ENCODE measurements at regions not wholly inside any gene's neighbourhood (a gene's known extent, or its start where the extent isn't known, plus 50 kb on each side); places are given as distances from the start of the nearest gene placed in this dataset.

DNA sequence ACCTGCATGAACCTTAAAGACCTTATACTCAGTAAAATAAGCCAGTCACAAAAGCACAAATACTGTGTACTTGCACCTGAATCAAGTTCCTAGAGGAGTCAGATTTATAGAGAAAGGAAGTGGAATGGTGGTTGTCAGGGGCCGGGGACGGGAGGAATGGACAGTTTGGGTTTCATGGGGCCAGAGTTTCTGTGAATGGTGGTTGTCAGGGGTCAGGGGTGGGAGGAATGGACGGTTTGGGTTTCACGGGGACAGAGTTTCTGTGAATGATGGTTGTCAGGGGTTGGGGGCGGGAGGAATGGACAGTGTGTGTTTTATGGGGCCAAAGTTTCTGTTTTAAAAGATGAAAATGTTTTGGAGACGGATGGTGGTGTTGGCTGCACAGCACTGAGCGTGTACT is 260.0 kb upstream of the MKI67 start:
- ATAC-seq (no peak), DNase-seq (no peak)
- Mint-ChIP-seq H3K4me3 (no peak overlapping the region), H3K36me3 (ENCODE audit: low read depth) (no peaks in the 10 kb centered on the region), H3K27ac (no peak overlapping the region), H3K27me3 (peaks cover 14% of the 10 kb centered on the region), H3K4me1 (no peaks in the 10 kb centered on the region)
- no peaks in the 10 kb centered on the region for H3K9me3 ChIP-seq (ENCODE audit: control insufficient read depth, low read length, poor library complexity, severe bottlenecking)

DNA sequence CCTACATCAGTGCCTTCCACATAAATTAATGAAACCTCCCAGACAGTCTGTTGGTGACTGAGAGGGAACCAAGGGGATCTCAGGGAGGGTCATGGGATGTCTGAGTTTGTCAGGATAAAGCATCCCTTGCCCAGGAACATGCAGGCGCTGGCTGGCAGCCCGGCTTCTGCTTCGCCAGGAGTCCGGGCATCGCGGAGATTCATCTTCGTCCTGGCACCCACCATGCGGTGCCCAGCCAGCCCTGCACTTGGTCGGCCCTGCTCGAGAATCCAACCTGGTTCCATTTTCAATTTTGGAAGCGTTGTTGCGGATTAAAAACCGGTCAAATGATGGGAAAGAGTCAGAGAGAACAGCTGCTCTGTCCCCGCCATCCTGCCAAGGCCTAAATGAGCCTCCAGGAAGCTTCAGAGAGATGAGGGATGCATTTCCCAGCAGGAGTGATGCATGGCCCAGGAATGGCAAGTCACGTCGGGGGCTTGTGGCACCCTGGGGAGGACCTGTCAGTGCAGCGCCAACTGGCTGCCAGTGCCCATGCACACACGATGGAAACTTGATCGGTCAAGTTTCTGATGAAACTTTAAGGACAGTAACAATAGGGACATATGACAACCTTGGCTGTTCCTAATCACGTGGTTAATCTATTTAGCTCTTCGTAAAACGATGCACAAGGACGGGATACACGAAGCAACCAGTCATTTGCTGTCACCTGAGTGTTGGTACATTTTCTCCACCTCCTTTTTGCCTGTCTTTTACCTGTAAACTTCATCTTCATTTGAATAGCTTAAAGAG is 260.8 kb upstream of the MKI67 start:
- Mint-ChIP-seq H3K4me1 (no peaks in the 10 kb centered on the region), H3K4me3 (no peak overlapping the region), H3K27me3 (peaks cover 15% of the 10 kb centered on the region), H3K27ac (no peak overlapping the region), H3K36me3 (ENCODE audit: low read depth) (no peaks in the 10 kb centered on the region)
- no peaks in the 10 kb centered on the region for H3K9me3 ChIP-seq (ENCODE audit: control insufficient read depth, low read length, poor library complexity, severe bottlenecking)
- ATAC-seq: no peak
- no peak for DNase-seq

DNA sequence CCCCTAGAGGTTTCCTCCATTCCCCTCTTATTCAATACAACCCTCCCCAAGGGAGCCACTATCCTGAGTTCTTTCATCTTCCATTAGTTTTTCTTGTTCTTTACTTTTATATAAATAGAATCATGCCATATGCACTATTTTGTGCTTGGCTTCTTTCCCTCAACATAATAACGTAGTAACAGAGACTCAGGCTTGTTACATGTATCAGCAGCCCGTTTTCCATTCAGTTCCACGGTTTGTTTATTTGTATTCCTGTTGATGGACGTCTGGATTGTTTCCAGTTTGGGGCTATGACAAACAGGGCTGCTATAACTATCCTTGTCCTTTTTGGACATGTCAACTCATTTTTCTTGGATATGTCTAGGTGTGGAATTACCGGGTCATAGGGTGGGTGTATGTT is 264.4 kb upstream of the MKI67 start:
- peaks cover 15% of the 10 kb centered on the region for H3K27me3 Mint-ChIP-seq
- H3K4me1 Mint-ChIP-seq: no peaks in the 10 kb centered on the region
- no peak overlapping the region for H3K27ac Mint-ChIP-seq
- DNase-seq: no peak
- no peak overlapping the region for H3K4me3 Mint-ChIP-seq
- no peaks in the 10 kb centered on the region for H3K36me3 Mint-ChIP-seq (ENCODE audit: low read depth)
- no peak for ATAC-seq
- H3K9me3 ChIP-seq (ENCODE audit: control insufficient read depth, low read length, poor library complexity, severe bottlenecking): no peaks in the 10 kb centered on the region

DNA sequence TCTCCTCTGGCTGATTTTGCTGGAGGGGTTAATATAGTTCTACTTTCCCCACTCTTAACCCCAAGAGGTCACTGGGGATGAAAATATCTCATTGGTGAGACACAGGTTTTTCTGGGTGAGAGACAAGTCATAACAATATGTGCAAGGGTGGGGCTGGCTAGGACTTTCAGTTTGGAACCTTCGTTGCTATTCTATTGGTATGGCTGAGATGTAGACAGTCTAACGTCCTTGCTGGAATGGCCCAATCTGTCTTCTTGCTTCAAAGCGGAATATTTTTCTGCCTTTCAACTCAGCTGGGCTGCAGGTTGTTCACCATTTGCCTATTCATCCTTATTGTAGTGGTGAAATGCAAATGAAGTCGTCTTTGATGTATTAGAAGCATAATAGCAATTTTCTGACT is 267.3 kb upstream of the MKI67 start:
- Mint-ChIP-seq H3K4me3 (no peak overlapping the region), H3K36me3 (ENCODE audit: low read depth) (no peaks in the 10 kb centered on the region), H3K27me3 (peaks cover 20% of the 10 kb centered on the region), H3K27ac (no peak overlapping the region), H3K4me1 (no peaks in the 10 kb centered on the region)
- H3K9me3 ChIP-seq (ENCODE audit: control insufficient read depth, low read length, poor library complexity, severe bottlenecking): no peaks in the 10 kb centered on the region
- DNase-seq (no peak), ATAC-seq (no peak)

DNA sequence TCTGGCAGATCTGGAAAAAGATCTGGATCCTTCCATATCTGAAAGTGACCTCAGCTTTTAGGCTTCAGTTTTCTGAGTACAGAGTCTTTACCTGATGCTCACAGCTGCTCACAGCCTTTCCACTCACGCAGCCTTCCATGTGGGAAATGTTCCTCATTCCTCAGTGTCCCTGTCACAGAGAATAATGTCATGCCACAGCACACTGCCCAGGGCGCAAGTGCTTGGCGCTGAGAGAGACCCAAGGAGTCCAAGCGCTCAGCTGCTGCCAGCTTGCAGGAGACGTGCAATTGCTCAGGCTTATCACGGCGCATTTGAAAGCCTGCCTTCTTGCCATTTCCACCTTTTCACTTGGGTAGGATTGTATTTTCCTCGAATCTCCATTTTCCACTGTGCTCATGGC is 271.9 kb upstream of the MKI67 start:
- H3K27me3 Mint-ChIP-seq: peaks cover 5% of the 10 kb centered on the region
- no peak for DNase-seq
- H3K4me3 Mint-ChIP-seq: no peak overlapping the region
- no peaks in the 10 kb centered on the region for H3K4me1 Mint-ChIP-seq
- H3K36me3 Mint-ChIP-seq (ENCODE audit: low read depth): no peaks in the 10 kb centered on the region
- H3K9me3 ChIP-seq (ENCODE audit: control insufficient read depth, low read length, poor library complexity, severe bottlenecking): no peaks in the 10 kb centered on the region
- H3K27ac Mint-ChIP-seq: no peak overlapping the region
- ATAC-seq: no peak

DNA sequence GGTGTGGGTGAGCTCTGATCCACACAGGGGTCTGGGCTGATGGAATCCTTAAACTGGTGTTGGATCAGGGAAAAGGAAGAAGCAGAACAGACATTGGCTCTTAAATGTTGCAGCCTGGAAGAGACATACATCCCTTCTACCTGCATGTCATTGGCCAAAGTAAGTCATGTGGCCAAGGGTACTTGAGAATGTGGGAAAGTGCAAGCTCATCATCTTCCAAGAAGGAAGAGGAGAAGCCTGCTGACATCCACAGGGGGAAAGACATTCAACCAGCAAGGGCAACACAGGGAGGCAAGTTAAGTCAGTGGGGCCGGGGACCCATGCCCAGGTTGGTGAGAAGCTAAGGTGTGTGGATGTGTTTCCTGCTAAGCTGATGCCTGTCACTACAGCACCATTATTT is 272.8 kb upstream of the MKI67 start:
- no peak for ATAC-seq

DNA sequence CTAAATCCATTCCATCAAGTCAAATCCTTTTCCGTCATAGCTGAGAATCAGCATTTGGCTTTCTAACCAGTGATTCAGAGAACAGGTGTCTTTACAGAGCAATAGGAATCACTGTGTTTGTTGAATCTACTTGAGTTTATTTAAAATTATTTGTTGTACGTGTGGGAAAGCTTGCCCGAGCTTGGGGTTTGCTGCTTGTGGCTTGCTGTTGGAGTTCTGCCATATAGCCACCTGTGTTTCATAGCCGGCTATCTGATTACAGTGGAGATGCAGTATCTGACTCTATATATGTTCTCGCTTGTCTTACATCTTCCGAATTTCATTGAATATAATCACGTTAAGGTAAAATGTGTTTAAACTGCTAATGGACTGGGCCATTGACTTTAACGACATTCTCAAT is 274.3 kb upstream of the MKI67 start:
- no peak overlapping the region for H3K4me3 Mint-ChIP-seq
- H3K36me3 Mint-ChIP-seq (ENCODE audit: low read depth): no peaks in the 10 kb centered on the region
- no peaks in the 10 kb centered on the region for H3K4me1 Mint-ChIP-seq
- H3K9me3 ChIP-seq (ENCODE audit: control insufficient read depth, low read length, poor library complexity, severe bottlenecking): no peaks in the 10 kb centered on the region
- H3K27me3 Mint-ChIP-seq: peaks cover 5% of the 10 kb centered on the region
- ATAC-seq (no peak), DNase-seq (no peak)
- no peak overlapping the region for H3K27ac Mint-ChIP-seq

More for the DNA sequence above, 272.8 kb upstream of the MKI67 start:
- H3K9me3 ChIP-seq (ENCODE audit: control insufficient read depth, low read length, poor library complexity, severe bottlenecking): no peaks in the 10 kb centered on the region
- Mint-ChIP-seq H3K4me3 (no peak overlapping the region), H3K27ac (no peak overlapping the region), H3K4me1 (no peaks in the 10 kb centered on the region), H3K36me3 (ENCODE audit: low read depth) (no peaks in the 10 kb centered on the region), H3K27me3 (peaks cover 5% of the 10 kb centered on the region)
- DNase-seq: no peak

DNA sequence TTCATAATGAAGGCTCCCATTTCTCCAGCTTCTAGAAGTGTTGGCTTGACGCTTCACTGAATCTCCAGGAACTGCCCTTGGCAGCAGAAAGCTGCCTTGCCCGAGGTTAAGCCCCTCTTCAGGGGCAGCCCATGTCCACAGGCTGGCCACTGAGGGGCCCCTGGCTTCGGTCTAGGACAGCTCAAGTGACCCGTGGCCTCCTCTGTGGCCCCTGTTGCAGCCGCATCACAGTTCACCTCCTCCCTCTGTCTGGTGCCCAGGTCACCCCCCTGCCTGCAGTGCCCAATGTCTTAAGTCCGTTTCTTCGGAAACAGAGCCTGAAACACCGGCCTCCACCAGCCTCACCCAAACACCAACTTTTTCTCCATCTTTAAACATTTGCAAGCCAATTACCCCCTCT is 279.2 kb upstream of the MKI67 start:
- H3K9me3 ChIP-seq (ENCODE audit: control insufficient read depth, low read length, poor library complexity, severe bottlenecking): no peaks in the 10 kb centered on the region
- H3K27me3 Mint-ChIP-seq: no peaks in the 10 kb centered on the region
- no peak overlapping the region for H3K4me3 Mint-ChIP-seq
- no peak for ATAC-seq
- DNase-seq: no peak
- H3K27ac Mint-ChIP-seq: no peak overlapping the region
- no peaks in the 10 kb centered on the region for H3K4me1 Mint-ChIP-seq
- H3K36me3 Mint-ChIP-seq (ENCODE audit: low read depth): no peaks in the 10 kb centered on the region

DNA sequence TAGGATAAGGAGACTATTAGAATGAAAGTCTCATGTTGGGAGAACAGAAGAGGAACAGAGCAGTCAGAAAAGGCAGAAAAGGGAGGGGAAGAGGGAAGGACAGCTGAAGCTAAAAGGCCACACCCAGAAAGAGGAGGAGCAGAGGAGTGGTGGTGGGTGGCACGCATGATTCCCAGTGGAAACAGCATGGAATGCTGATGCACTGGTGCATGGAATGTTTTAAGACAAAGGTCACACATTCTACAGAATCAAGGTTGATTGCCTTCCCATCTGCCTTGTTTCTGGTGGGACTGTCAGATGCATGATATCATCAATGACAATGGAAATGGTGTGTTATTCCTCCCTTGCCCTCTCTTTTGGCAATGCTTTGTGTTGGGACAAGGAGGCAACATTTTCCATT is 285.4 kb upstream of the MKI67 start:
- DNase-seq (no peak), ATAC-seq (no peak)
- Mint-ChIP-seq H3K4me3 (no peak overlapping the region), H3K27ac (no peak overlapping the region), H3K4me1 (no peaks in the 10 kb centered on the region), H3K36me3 (ENCODE audit: low read depth) (no peaks in the 10 kb centered on the region), H3K27me3 (peaks cover 4% of the 10 kb centered on the region)
- H3K9me3 ChIP-seq (ENCODE audit: control insufficient read depth, low read length, poor library complexity, severe bottlenecking): no peaks in the 10 kb centered on the region

DNA sequence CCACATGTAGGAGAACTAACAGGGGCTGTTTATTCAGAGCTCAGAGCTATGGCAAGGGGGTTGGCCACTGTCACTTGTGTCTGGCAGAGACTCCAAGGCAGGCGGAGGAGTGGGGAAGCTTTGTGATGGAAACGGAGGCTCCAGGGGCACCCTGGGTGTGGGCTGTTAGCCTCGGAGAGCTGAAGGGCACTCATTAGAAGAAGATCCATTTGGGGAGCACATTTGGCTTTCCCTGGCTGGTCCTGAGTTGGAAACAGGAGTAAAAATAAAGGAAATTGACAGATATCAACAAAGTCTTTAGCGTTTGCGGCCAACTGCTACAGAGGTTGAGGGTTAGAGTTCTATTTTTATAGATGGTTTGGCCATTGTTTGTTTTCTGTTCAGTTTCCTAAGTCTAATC is 288.3 kb upstream of the MKI67 start:
- Mint-ChIP-seq H3K4me3 (no peak overlapping the region), H3K27ac (no peak overlapping the region), H3K4me1 (no peaks in the 10 kb centered on the region), H3K27me3 (peaks cover 18% of the 10 kb centered on the region), H3K36me3 (ENCODE audit: low read depth) (no peaks in the 10 kb centered on the region)
- no peaks in the 10 kb centered on the region for H3K9me3 ChIP-seq (ENCODE audit: control insufficient read depth, low read length, poor library complexity, severe bottlenecking)
- DNase-seq (no peak), ATAC-seq (no peak)

DNA sequence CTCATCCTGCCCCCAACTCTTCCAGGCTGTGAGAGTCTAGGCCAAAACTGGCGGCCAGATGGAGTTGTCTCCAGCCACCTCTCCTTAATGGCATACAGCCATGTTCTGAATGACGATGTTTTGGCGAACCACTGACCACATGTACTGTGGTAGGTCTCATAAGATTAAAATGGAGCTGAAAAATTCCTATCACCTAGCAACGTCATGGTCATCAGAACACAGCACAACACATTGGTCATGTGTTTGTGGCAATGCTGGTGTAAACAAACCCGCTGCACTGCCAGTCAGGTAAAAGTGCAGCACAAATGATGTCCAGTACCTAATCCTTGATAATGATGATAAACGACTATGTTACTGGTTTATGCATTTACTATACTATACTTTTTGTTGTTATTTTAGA is 290.0 kb upstream of the MKI67 start:
- H3K36me3 Mint-ChIP-seq (ENCODE audit: low read depth): no peaks in the 10 kb centered on the region
- H3K27me3 Mint-ChIP-seq: peaks cover 18% of the 10 kb centered on the region
- H3K4me1 Mint-ChIP-seq: no peaks in the 10 kb centered on the region
- no peaks in the 10 kb centered on the region for H3K9me3 ChIP-seq (ENCODE audit: control insufficient read depth, low read length, poor library complexity, severe bottlenecking)
- H3K27ac Mint-ChIP-seq: no peak overlapping the region
- H3K4me3 Mint-ChIP-seq: no peak overlapping the region
- ATAC-seq (no peak), DNase-seq (no peak)

DNA sequence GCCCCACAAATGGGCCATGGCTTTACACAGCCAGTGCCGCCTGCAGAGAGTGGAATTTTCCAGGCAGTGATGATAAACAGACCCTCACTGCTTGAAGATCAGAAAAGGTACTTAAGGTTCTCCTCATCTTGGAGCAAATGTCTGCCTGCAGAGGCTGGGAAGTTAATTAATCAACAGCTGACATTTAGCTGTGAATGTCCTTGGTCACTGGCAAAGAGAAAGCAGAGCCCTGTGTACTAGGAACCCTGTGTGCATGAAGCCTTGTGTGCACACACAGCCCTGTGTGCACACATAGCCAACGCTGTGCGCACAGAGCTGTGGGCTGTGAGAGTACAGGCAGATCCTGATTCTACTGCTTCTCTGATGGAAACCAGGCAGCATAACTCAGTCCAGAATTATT is 291.6 kb upstream of the MKI67 start:
- H3K4me3 Mint-ChIP-seq: no peak overlapping the region
- peaks cover 18% of the 10 kb centered on the region for H3K27me3 Mint-ChIP-seq
- H3K36me3 Mint-ChIP-seq (ENCODE audit: low read depth): no peaks in the 10 kb centered on the region

DNA sequence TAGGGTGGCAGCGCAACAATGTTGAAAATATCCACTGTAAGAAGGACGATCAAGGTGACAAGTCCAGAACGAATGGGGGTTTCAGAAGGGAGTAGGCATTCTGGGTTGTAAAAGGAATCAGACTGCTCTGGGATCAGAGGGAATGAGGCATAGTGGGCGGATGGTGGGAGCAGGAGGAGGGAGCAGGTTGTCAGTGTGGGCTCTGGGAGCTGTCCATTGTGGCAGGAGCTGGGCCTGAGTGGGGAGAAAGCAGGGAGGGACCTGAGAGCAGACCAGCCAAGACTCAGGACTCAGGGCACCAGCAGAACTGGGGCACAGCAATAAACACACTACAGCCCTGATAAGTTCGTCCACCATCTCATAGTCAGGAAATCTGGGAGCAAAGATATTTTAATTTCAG is 292.6 kb upstream of the MKI67 start:
- no peaks in the 10 kb centered on the region for H3K9me3 ChIP-seq (ENCODE audit: control insufficient read depth, low read length, poor library complexity, severe bottlenecking)
- ATAC-seq (no peak), DNase-seq (no peak)
- no peaks in the 10 kb centered on the region for H3K36me3 Mint-ChIP-seq (ENCODE audit: low read depth)
- H3K4me3 Mint-ChIP-seq: no peak overlapping the region
- no peaks in the 10 kb centered on the region for H3K4me1 Mint-ChIP-seq
- H3K27me3 Mint-ChIP-seq: peaks cover 18% of the 10 kb centered on the region
- H3K27ac Mint-ChIP-seq: no peak overlapping the region

More for the DNA sequence above, 291.6 kb upstream of the MKI67 start:
- ATAC-seq: no peak
- DNase-seq: no peak
- Mint-ChIP-seq H3K4me1 (no peaks in the 10 kb centered on the region), H3K27ac (no peak overlapping the region)
- H3K9me3 ChIP-seq (ENCODE audit: control insufficient read depth, low read length, poor library complexity, severe bottlenecking): no peaks in the 10 kb centered on the region

DNA sequence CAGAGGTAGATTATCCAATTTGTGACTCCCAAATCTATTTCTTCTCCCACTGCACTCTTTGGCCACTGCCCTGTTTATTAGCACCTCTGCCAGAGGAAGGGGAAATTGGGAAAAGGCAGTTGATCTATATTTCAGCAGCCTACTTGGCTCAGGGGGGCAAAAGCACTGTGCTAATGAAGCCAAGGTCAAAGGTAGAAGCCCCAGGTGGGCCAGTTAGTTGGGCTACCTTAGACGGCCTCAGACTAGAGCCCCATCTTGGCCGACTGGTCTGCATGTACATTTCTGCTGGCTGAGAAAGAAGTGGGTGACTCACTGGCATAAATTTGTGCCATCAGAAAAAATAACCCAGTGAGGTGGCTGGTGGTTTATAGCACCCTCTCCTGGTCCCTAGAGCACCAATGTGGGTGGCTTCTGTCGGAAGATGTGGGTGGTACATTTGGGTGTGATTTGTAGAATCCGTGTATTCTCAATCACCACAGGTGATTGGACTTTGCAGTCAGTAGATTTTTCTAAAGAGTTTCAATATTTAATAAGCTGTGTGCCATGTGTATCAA is 293.3 kb upstream of the MKI67 start:
- Mint-ChIP-seq H3K27ac (no peak overlapping the region), H3K27me3 (peaks cover 19% of the 10 kb centered on the region), H3K36me3 (ENCODE audit: low read depth) (no peaks in the 10 kb centered on the region), H3K4me1 (no peaks in the 10 kb centered on the region), H3K4me3 (no peak overlapping the region)
- no peaks in the 10 kb centered on the region for H3K9me3 ChIP-seq (ENCODE audit: control insufficient read depth, low read length, poor library complexity, severe bottlenecking)
- DNase-seq (no peak), ATAC-seq (no peak)

Data from T-helper 17 cell (primary cell).